K562 (cell line): ENCODE measurements at regions not wholly inside any gene's neighbourhood (a gene's known extent, or its start where the extent isn't known, plus 50 kb on each side); places are given as distances from the start of the nearest gene placed in this dataset.

Experiments used
- ATAC-seq: fragments of 200-7000 bp; cut with Tn5 transposase; 3 replicates; pipeline ENCODE4 v1.9.1; 2020; ENCODE audit warnings: moderate library complexity
- BruUV-seq: library from RNA; stranded (reverse); fragments of 400-500 nt; replicated peaks from 2 replicates; lab custom pipeline; 2021; lab: Mats Ljungman, UMichigan
- CTCF ChIA-PET: fragments of 300-600 bp; formaldehyde crosslinking; extraction: SDS; loops from one replicate; lab custom pipeline; 2021; ENCODE audit warnings: low intra/inter-chr PET ratio; lab: Yijun Ruan, JAX
- POLR2A ChIA-PET: fragments of 300-600, 350-650 bp; sonication (Branson Sonifier 250); formaldehyde crosslinking; extraction: SDS; loops from one replicate; lab custom pipeline; 2021; ENCODE audit warnings: antibody characterized with exemption, inconsistent platforms; lab: Yijun Ruan, JAX
- DNase-seq, 4 experiments: peaks; one replicate each; pipeline versions ENCODE4 v3.0.0 to v3.0.0-alpha.2; 2011 to 2018; ENCODE audit warnings: low spot score in 3 of 4, mixed read lengths in 3 of 4; ENCODE audit errors: extremely low read depth in 1 of 4
- FAIRE-seq: peaks from 2 replicates; lab custom pipeline; 2011; peaks lifted over from hg19 to GRCh38; lab: Jason Lieb, UNC
- H2AFZ ChIP-seq: 2 replicates; pipeline ENCODE4 v1.6.0; 2011; ENCODE audit warnings: low read depth, low read length, control low read depth, inconsistent platforms
- H3K27ac ChIP-seq: fragments of 200-600 bp; 3 replicates; pipeline ENCODE4 v1.8.0; 2011; ENCODE audit warnings: low read depth, mild to moderate bottlenecking, control low read depth, inconsistent platforms, low read length, moderate library complexity, mixed read lengths; ENCODE audit errors: extremely low read depth
- H3K27me3 ChIP-seq, 2 experiments: fragments of 300-600 bp in 1 of 2; 2 replicates in 1 of 2; 3 replicates in 1 of 2; pipeline versions ENCODE4 v1.6.0 to v1.8.0; 2011; ENCODE audit warnings: inconsistent platforms in 2 of 2, low read length in 2 of 2, mild to moderate bottlenecking in 1 of 2, mixed read lengths in 1 of 2, moderate library complexity in 1 of 2; ENCODE audit not compliant: control insufficient read depth in 2 of 2, insufficient read depth in 2 of 2
- H3K36me3 ChIP-seq: fragments of 300-600 bp; 3 replicates; pipeline ENCODE4 v1.8.0; 2011; ENCODE audit warnings: mild to moderate bottlenecking, low read length, inconsistent platforms; ENCODE audit not compliant: control insufficient read depth, insufficient read depth
- H3K4me1 ChIP-seq, 2 experiments: fragments of 200-600 bp in 1 of 2; replicated peaks in 1 of 2; 2 replicates in 1 of 2; 3 replicates in 1 of 2; pipeline versions ENCODE4 v1.5.1 to v1.8.0; 2011; ENCODE audit warnings: inconsistent platforms in 2 of 2, low read length in 2 of 2, mild to moderate bottlenecking in 1 of 2, mixed read lengths in 1 of 2, moderate library complexity in 1 of 2; ENCODE audit not compliant: control insufficient read depth in 2 of 2, insufficient read depth in 2 of 2
- H3K4me2 ChIP-seq: 2 replicates; pipeline ENCODE4 v1.6.1; 2011; ENCODE audit warnings: low read length, control low read depth, inconsistent platforms, mixed read lengths; ENCODE audit not compliant: insufficient read depth
- H3K4me3 ChIP-seq: fragments of 200-600 bp; sonication (generic), shearing (Covaris generic); 2 replicates; pipeline ENCODE4 v1.5.1; 2016; ENCODE audit warnings: control low read depth, inconsistent platforms
- H3K79me2 ChIP-seq: fragments of 200-600 bp; 3 replicates; pipeline ENCODE4 v1.8.0; 2011; ENCODE audit warnings: low read length, inconsistent platforms; ENCODE audit not compliant: control insufficient read depth, insufficient read depth
- H3K9ac ChIP-seq, 2 experiments: 2 replicates each; pipeline versions ENCODE4 v1.6.0 to v1.6.1; 2011; ENCODE audit warnings: low read depth in 2 of 2, low read length in 2 of 2, control low read depth in 1 of 2, inconsistent platforms in 1 of 2, mild to moderate bottlenecking in 1 of 2, mixed read lengths in 1 of 2; ENCODE audit not compliant: insufficient read depth in 1 of 2
- H3K9me1 ChIP-seq: one replicate; pipeline ENCODE4 v1.6.0; 2011; ENCODE audit warnings: inconsistent platforms, mild to moderate bottlenecking, low read length, moderate library complexity; ENCODE audit not compliant: control insufficient read depth, insufficient read depth
- H3K9me3 ChIP-seq: replicated peaks from 2 replicates; pipeline ENCODE4 v1.5.1; 2011; ENCODE audit warnings: low read depth, low read length, inconsistent platforms; ENCODE audit not compliant: control insufficient read depth, insufficient read depth
- H4K20me1 ChIP-seq: replicated peaks from 2 replicates; pipeline ENCODE4 v1.6.1; 2011; ENCODE audit warnings: low read length, inconsistent platforms, mixed read lengths; ENCODE audit not compliant: control insufficient read depth, insufficient read depth
- BDP1 ChIP-seq: IDR thresholded peaks from 3 replicates; pipeline ENCODE4 v1.6.1; 2011; ENCODE audit not compliant: insufficient read length, insufficient read depth
- CBFA2T3 ChIP-seq: fragments of 450-650 bp; IDR thresholded peaks from 2 replicates; pipeline ENCODE4 v1.6.1; 2017
- CREM ChIP-seq: IDR thresholded peaks from 2 replicates; pipeline ENCODE4 v1.6.1; 2014; ENCODE audit warnings: antibody characterized with exemption, low read depth
- CTCFL ChIP-seq: IDR thresholded peaks from 2 replicates; pipeline ENCODE4 v1.6.1; 2011; ENCODE audit warnings: borderline replicate concordance, low read depth, mild to moderate bottlenecking, moderate library complexity, low read length; ENCODE audit not compliant: insufficient read depth, poor library complexity, severe bottlenecking
- NFE2L1 ChIP-seq: fragments of 450-650 bp; IDR thresholded peaks from 2 replicates; pipeline ENCODE4 v1.6.1; 2016; ENCODE audit warnings: missing genetic modification characterization, low read depth, mild to moderate bottlenecking, missing compliant biosample characterization, moderate library complexity, borderline replicate concordance
- PHF8 ChIP-seq: fragments of 200-600 bp; sonication (generic); IDR thresholded peaks from 2 replicates; pipeline ENCODE4 v1.6.1; 2012; ENCODE audit warnings: mixed run types, mild to moderate bottlenecking, inconsistent platforms, low read length, moderate library complexity, borderline replicate concordance
- POLR2AphosphoS5 ChIP-seq: IDR thresholded peaks from 2 replicates; pipeline ENCODE4 v1.6.1; 2011; ENCODE audit warnings: mild to moderate bottlenecking, low read depth, low read length, moderate library complexity; ENCODE audit not compliant: control insufficient read depth, insufficient read depth
- SMAD2 ChIP-seq: fragments of 150-350 bp; IDR thresholded peaks from 2 replicates; pipeline ENCODE4 v1.6.1; 2014; ENCODE audit warnings: low read depth, mild to moderate bottlenecking, low read length
- ZFPM2 ChIP-seq: fragments of 250-450 bp; sonication (Bioruptor Pico); IDR thresholded peaks from 2 replicates; pipeline ENCODE4 v1.5.1; 2022; ENCODE audit warnings: mild to moderate bottlenecking
- ZNF224 ChIP-seq: sonication (generic); formaldehyde crosslinking; IDR thresholded peaks from 2 replicates; pipeline ENCODE4 v1.8.0; 2022; ENCODE audit warnings: mild to moderate bottlenecking, missing genetic modification reagents
- ZNF589 ChIP-seq: fragments of 200-800 bp; sonication (Bioruptor generic); IDR thresholded peaks from 2 replicates; pipeline ENCODE4 v1.6.1; 2016; ENCODE audit warnings: low read depth, missing genetic modification characterization, missing compliant biosample characterization
- ZNF707 ChIP-seq: fragments of 250-450 bp; sonication (Bioruptor Pico); conservative IDR thresholded peaks from 2 replicates; pipeline ENCODE4 v1.8.0; 2022; ENCODE audit warnings: inconsistent platforms, mild to moderate bottlenecking, moderate library complexity
- WGBS: fragments of 100-300 bp; shearing (Covaris generic); methylation state at CpG from one replicate; pipeline ENCODE4 v1.1.6; 2016; ENCODE audit warnings: low coverage, mixed read lengths; ENCODE audit not compliant: insufficient coverage; ENCODE audit errors: missing lambda C conversion rate; 5-methylcytosine and 5-hydroxymethylcytosine counted together
- in situ Hi-C: fragments of 300-500 bp; cut with MboI; formaldehyde crosslinking; loops from 4 replicates; pipeline ENCODE4 v1.15.0; 2018; ENCODE audit warnings: inconsistent platforms, mixed read lengths
- intact Hi-C: fragments of 100-400 bp; cut with micrococcal nuclease; formaldehyde crosslinking; loops from 2 replicates; pipeline ENCODE4 v1.14.2; 2022
- TF ChIP-seq, protein P1 (sequence below): fragments of 250-450 bp; sonication (Bioruptor Pico); IDR thresholded peaks from 2 replicates; pipeline ENCODE4 v1.9.0; 2021; ENCODE audit warnings: mild to moderate bottlenecking

- TF ChIP-seq NFE2L1 (tag) (no peak), ZNF707 (CRISPR knock-in tag) (no peak), ZNF224 (no peak), CREM (no peak), BDP1 (no peak), SMAD2 (no peak), PHF8 (no peak), ZFPM2 (CRISPR knock-in tag) (no peak), CTCFL (no peak), ZNF589 (CRISPR knock-in tag) (no peak), POLR2AphosphoS5 (no peak), CBFA2T3 (no peak)
- TF ChIP-seq, protein P1, sequence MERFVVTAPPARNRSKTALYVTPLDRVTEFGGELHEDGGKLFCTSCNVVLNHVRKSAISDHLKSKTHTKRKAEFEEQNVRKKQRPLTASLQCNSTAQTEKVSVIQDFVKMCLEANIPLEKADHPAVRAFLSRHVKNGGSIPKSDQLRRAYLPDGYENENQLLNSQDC (CRISPR knock-in tag), result no peak
- no TSS peak for BruUV-seq
- WGBS, result 8% methylated on average over 6 of the region's 6 CpGs
Measured at GRCh38 chr3:107877936-107878335, 212.9 kb downstream of the CD47 start.

More at GRCh38 chr3:107877936-107878335, 212.9 kb downstream of the CD47 start:
- FAIRE-seq, result no peak
- no peaks in the 10 kb centered on the region for H3K9me3 ChIP-seq
- no peaks in the 10 kb centered on the region for H4K20me1 ChIP-seq
- no peaks in the 10 kb centered on the region for H3K36me3 ChIP-seq
- in situ Hi-C loops, result no loop called here
- no peak overlapping the region for H2AFZ ChIP-seq
- intact Hi-C loops, result no loop called here
- H3K4me1 ChIP-seq, result no peaks in the 10 kb centered on the region
- H3K79me2 ChIP-seq, result no peaks in the 10 kb centered on the region
- H3K9me1 ChIP-seq, result no peaks in the 10 kb centered on the region
- H3K27me3 ChIP-seq, result peaks cover 0 to 10% of the 10 kb centered on the region in 2 experiments; a peak in 2 of 5 replicates
- no peak overlapping the region for H3K4me3 ChIP-seq
- no peak for DNase-seq
- ChIA-PET POLR2A (no interaction called here), CTCF (no interaction called here)
- H3K27ac ChIP-seq, result no peak overlapping the region
- no peak overlapping the region for H3K4me2 ChIP-seq
- no peak for ATAC-seq
- H3K9ac ChIP-seq, result no peak overlapping the region
